HL-60 (cell line): ENCODE measurements at regions not wholly inside any gene's neighbourhood (a gene's known extent, or its start where the extent isn't known, plus 50 kb on each side); places are given as distances from the start of the nearest gene placed in this dataset.

Source experiments
- DNase-seq, 2 experiments: peaks; one replicate each; pipeline ENCODE4 v3.0.0-alpha.2; 2010 to 2020; ENCODE audit warnings: low read depth in 1 of 2, low spot score in 1 of 2
- H3K27ac ChIP-seq: fragments of 250-450 bp; sonication (Bioruptor Pico); replicated peaks from 2 replicates; pipeline ENCODE4 v1.5.1; 2020; ENCODE audit warnings: mild to moderate bottlenecking, moderate library complexity
- H3K27me3 ChIP-seq: fragments of 250-450 bp; sonication (Bioruptor Pico); 2 replicates; pipeline ENCODE4 v1.5.1; 2021; ENCODE audit warnings: mild to moderate bottlenecking, moderate library complexity; ENCODE audit not compliant: insufficient read depth, poor library complexity, severe bottlenecking
- H3K4me3 ChIP-seq: replicated peaks from 2 replicates; pipeline ENCODE4 v1.5.1; 2011; ENCODE audit warnings: mild to moderate bottlenecking, control low read depth, low read length; ENCODE audit not compliant: insufficient read depth
- CTCF ChIP-seq: IDR thresholded peaks from one replicate; pipeline ENCODE4 v1.5.1; 2011; ENCODE audit warnings: low read length, control low read depth, inconsistent platforms; ENCODE audit not compliant: insufficient read depth
- GABPA ChIP-seq: IDR thresholded peaks from 2 replicates; pipeline ENCODE4 v1.6.1; 2012; ENCODE audit warnings: low read depth
- POLR2AphosphoS5 ChIP-seq: IDR thresholded peaks from 2 replicates; pipeline ENCODE4 v1.6.1; 2012; ENCODE audit warnings: low read depth
- REST ChIP-seq: IDR thresholded peaks from 2 replicates; pipeline ENCODE4 v1.6.1; 2012; ENCODE audit warnings: low read depth; ENCODE audit not compliant: insufficient replicate concordance
- SPI1 ChIP-seq: IDR thresholded peaks from 2 replicates; pipeline ENCODE4 v1.6.1; 2012; ENCODE audit warnings: low read depth, mild to moderate bottlenecking, borderline replicate concordance

- H3K4me3 ChIP-seq: no peak overlapping the region
- DNase-seq: no peak
- no peaks in the 10 kb centered on the region for H3K27me3 ChIP-seq
- TF ChIP-seq POLR2AphosphoS5: no peak
- TF ChIP-seq CTCF: no peak
- TF ChIP-seq SPI1: no peak
- no peak for TF ChIP-seq GABPA
- no peak for TF ChIP-seq REST
- no peak overlapping the region for H3K27ac ChIP-seq
Measured at GRCh38 chr6:67976486-67976885, 658.6 kb upstream of the ADGRB3 start.

- TF ChIP-seq SPI1: no peak
- TF ChIP-seq POLR2AphosphoS5: no peak
- TF ChIP-seq REST: no peak
- no peak for TF ChIP-seq CTCF
- TF ChIP-seq GABPA: no peak
- H3K27ac ChIP-seq: no peak overlapping the region
- no peak for DNase-seq
- H3K27me3 ChIP-seq: no peaks in the 10 kb centered on the region
- H3K4me3 ChIP-seq: no peak overlapping the region
Measured at GRCh38 chr6:67974931-67975330, 660.2 kb upstream of the ADGRB3 start.

GRCh38 chr6:67971812-67972211 lies 663.3 kb upstream of the ADGRB3 start:
- H3K27ac ChIP-seq: no peak overlapping the region
- H3K27me3 ChIP-seq: no peaks in the 10 kb centered on the region
- no peak for DNase-seq
- no peak overlapping the region for H3K4me3 ChIP-seq
- TF ChIP-seq POLR2AphosphoS5 (no peak), GABPA (no peak), CTCF (no peak), REST (no peak), SPI1 (no peak)
